H9 (cell line): ENCODE measurements at regions not wholly inside any gene's neighbourhood (a gene's known extent, or its start where the extent isn't known, plus 50 kb on each side); places are given as distances from the start of the nearest gene placed in this dataset.
"Not testable (repeated sequence)": the region's sequence is repeated elsewhere in the genome, so short reads cannot be mapped to it uniquely, and the experiment has no call there.

Experiments used
- DNase-seq: peaks from one replicate; pipeline ENCODE4 v3.0.0-alpha.2; 2017
- H2AFZ ChIP-seq: one replicate; pipeline ENCODE4 v1.6.1; 2013; ENCODE audit warnings: mild to moderate bottlenecking, low read length, control low read depth, moderate library complexity
- H2AK5ac ChIP-seq: 2 replicates; pipeline ENCODE4 v1.6.1; 2013; ENCODE audit warnings: low read length, control low read depth, mixed read lengths; ENCODE audit not compliant: insufficient read length
- H2BK120ac ChIP-seq: one replicate; pipeline ENCODE4 v1.6.1; 2013; ENCODE audit warnings: low read depth, mild to moderate bottlenecking, low read length, control low read depth, inconsistent platforms; ENCODE audit not compliant: poor library complexity, severe bottlenecking
- H2BK12ac ChIP-seq: 2 replicates; pipeline ENCODE4 v1.6.1; 2013; ENCODE audit warnings: low read length, control low read depth, mixed read lengths, low read depth; ENCODE audit not compliant: insufficient read length
- H2BK15ac ChIP-seq: 2 replicates; pipeline ENCODE4 v1.6.1; 2013; ENCODE audit warnings: low read depth, low read length, control low read depth
- H2BK20ac ChIP-seq: one replicate; pipeline ENCODE4 v1.6.1; 2013; ENCODE audit warnings: low read depth, mild to moderate bottlenecking, low read length, control low read depth, inconsistent platforms; ENCODE audit not compliant: poor library complexity, severe bottlenecking
- H2BK5ac ChIP-seq: 2 replicates; pipeline ENCODE4 v1.6.1; 2013; ENCODE audit warnings: low read length, control low read depth, mixed read lengths; ENCODE audit not compliant: insufficient read length
- H3K14ac ChIP-seq: 2 replicates; pipeline ENCODE4 v1.6.1; 2013; ENCODE audit warnings: low read length, control low read depth; ENCODE audit not compliant: insufficient read depth
- H3K18ac ChIP-seq: 2 replicates; pipeline ENCODE4 v1.6.1; 2013; ENCODE audit warnings: low read depth, mild to moderate bottlenecking, mixed read lengths, low read length, control low read depth; ENCODE audit not compliant: insufficient read length
- H3K23ac ChIP-seq: 2 replicates; pipeline ENCODE4 v1.6.1; 2013; ENCODE audit warnings: low read length, control low read depth, mixed read lengths, low read depth; ENCODE audit not compliant: insufficient read length
- H3K23me2 ChIP-seq: 2 replicates; pipeline ENCODE4 v1.6.1; 2013; ENCODE audit warnings: low read depth, mild to moderate bottlenecking, mixed read lengths, low read length, control low read depth; ENCODE audit not compliant: insufficient read length, poor library complexity, severe bottlenecking
- H3K27ac ChIP-seq: 2 replicates; pipeline ENCODE4 v1.5.1; 2013; ENCODE audit warnings: low read length, control low read depth, mixed read lengths, low read depth; ENCODE audit not compliant: insufficient read length
- H3K27me3 ChIP-seq: 2 replicates; pipeline ENCODE4 v1.6.1; 2013; ENCODE audit warnings: low read length, control low read depth, inconsistent platforms; ENCODE audit not compliant: insufficient read depth
- H3K4ac ChIP-seq: 2 replicates; pipeline ENCODE4 v1.6.1; 2013; ENCODE audit warnings: low read depth, mild to moderate bottlenecking, control low read depth, inconsistent platforms, low read length, moderate library complexity
- H3K4me1 ChIP-seq: 2 replicates; pipeline ENCODE4 v1.6.1; 2013; ENCODE audit warnings: low read length, control low read depth, inconsistent platforms; ENCODE audit not compliant: insufficient read depth
- H3K4me2 ChIP-seq: 2 replicates; pipeline ENCODE4 v1.6.1; 2013; ENCODE audit warnings: low read length, control low read depth, mixed read lengths; ENCODE audit not compliant: insufficient read length, insufficient read depth
- H3K56ac ChIP-seq: 2 replicates; pipeline ENCODE4 v1.6.1; 2013; ENCODE audit warnings: low read depth, mild to moderate bottlenecking, mixed read lengths, low read length, control low read depth; ENCODE audit not compliant: insufficient read length
- H3K79me1 ChIP-seq: 2 replicates; pipeline ENCODE4 v1.6.1; 2013; ENCODE audit warnings: low read depth, mild to moderate bottlenecking, moderate library complexity, low read length, control low read depth, inconsistent platforms; ENCODE audit not compliant: insufficient read depth, poor library complexity, severe bottlenecking
- H3K79me2 ChIP-seq: 2 replicates; pipeline ENCODE4 v1.6.1; 2013; ENCODE audit warnings: low read length, control low read depth, inconsistent platforms; ENCODE audit not compliant: insufficient read depth
- H3K9ac ChIP-seq: 2 replicates; pipeline ENCODE4 v1.6.1; 2013; ENCODE audit warnings: low read length, control low read depth, mixed read lengths; ENCODE audit not compliant: insufficient read length; ENCODE audit errors: extremely low read depth
- H3K9me3 ChIP-seq: one replicate; pipeline ENCODE4 v1.6.1; 2013; ENCODE audit warnings: low read depth, low read length, inconsistent platforms; ENCODE audit not compliant: control insufficient read depth
- H3T11ph ChIP-seq: one replicate; pipeline ENCODE4 v1.6.1; 2013; ENCODE audit warnings: mild to moderate bottlenecking, low read length, control low read depth, inconsistent platforms
- H4K20me1 ChIP-seq: one replicate; pipeline ENCODE4 v1.6.1; 2013; ENCODE audit not compliant: control insufficient read depth, insufficient read length, insufficient read depth
- H4K5ac ChIP-seq: 2 replicates; pipeline ENCODE4 v1.6.1; 2013; ENCODE audit warnings: low read depth, mild to moderate bottlenecking, mixed read lengths, low read length, control low read depth; ENCODE audit not compliant: insufficient read length
- H4K8ac ChIP-seq: replicated peaks from 2 replicates; pipeline ENCODE4 v1.6.1; 2013; ENCODE audit warnings: low read length, control low read depth, mixed read lengths, low read depth; ENCODE audit not compliant: insufficient read length
- H4K91ac ChIP-seq: 2 replicates; pipeline ENCODE4 v1.6.1; 2013; ENCODE audit warnings: low read depth, mild to moderate bottlenecking, moderate library complexity, mixed read lengths, low read length, control low read depth; ENCODE audit not compliant: insufficient read length
- H3K27ac Mint-ChIP-seq, 3 experiments: 2 replicates in 2 of 3; 3 replicates in 1 of 3; pipeline ENCODE4 v1.8.0; 2020 to 2021; ENCODE audit warnings: mixed read lengths in 3 of 3, mild to moderate bottlenecking in 1 of 3, moderate library complexity in 1 of 3
- H3K27me3 Mint-ChIP-seq: 2 replicates; pipeline ENCODE4 v1.8.0; 2021; ENCODE audit warnings: low read depth, mild to moderate bottlenecking, moderate library complexity, mixed read lengths
- H3K36me3 Mint-ChIP-seq, 3 experiments: 2 replicates in 2 of 3; 3 replicates in 1 of 3; pipeline ENCODE4 v1.8.0; 2020 to 2021; ENCODE audit warnings: low read depth in 3 of 3, mixed read lengths in 3 of 3; ENCODE audit not compliant: insufficient read depth in 1 of 3
- H3K4me1 Mint-ChIP-seq, 2 experiments: 2 replicates each; pipeline ENCODE4 v1.8.0; 2020; ENCODE audit warnings: mixed read lengths in 2 of 2
- H3K4me3 Mint-ChIP-seq, 2 experiments: 2 replicates in 1 of 2; 3 replicates in 1 of 2; pipeline ENCODE4 v1.8.0; 2020 to 2021; ENCODE audit warnings: mild to moderate bottlenecking in 2 of 2, mixed read lengths in 2 of 2, moderate library complexity in 1 of 2
- H3K9me3 Mint-ChIP-seq, 2 experiments: 2 replicates in 1 of 2; 3 replicates in 1 of 2; pipeline ENCODE4 v1.8.0; 2020; ENCODE audit warnings: mild to moderate bottlenecking in 2 of 2, mixed read lengths in 2 of 2, moderate library complexity in 1 of 2
- CTCF ChIP-seq: fragments of 200-600 bp; sonication (generic); conservative IDR thresholded peaks from 3 replicates; pipeline ENCODE4 v1.8.0; 2021; ENCODE audit warnings: antibody characterized with exemption, mild to moderate bottlenecking
- WGBS: extraction: QIAGEN DNeasy Blood & Tissue Kit; methylation state at CpG from one replicate; pipeline ENCODE4 v1.1.7; 2013; ENCODE audit warnings: missing lambda C conversion rate, low lambda C conversion rate, mixed read lengths; ENCODE audit not compliant: insufficient read length; ENCODE audit errors: extremely low coverage; 5-methylcytosine and 5-hydroxymethylcytosine counted together

GRCh38 chr1:178672434-178672833, 52.6 kb upstream of the RALGPS2 start:
- H3K27me3 Mint-ChIP-seq: no peaks in the 10 kb centered on the region
- no peak overlapping the region for H4K8ac ChIP-seq

DNA sequence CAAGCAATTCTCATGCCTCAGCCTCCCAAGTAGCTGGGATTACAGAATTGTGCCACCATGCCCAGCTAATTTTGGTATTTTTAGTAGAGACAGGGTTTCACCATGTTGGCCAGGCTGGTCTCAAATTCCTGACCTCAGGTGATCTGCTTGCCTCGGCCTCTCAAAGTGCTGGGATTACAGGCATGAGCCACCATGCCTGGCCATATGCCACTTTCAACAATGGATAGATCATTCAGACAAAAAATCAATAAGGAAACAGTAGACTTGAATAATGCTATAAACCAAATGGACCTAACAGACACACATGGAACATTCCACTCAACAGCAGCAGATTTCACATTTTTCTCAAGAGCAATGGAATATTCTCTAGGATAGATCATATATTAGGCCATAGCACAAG, 50.5 kb upstream of the RALGPS2 start:
- H3K27me3 Mint-ChIP-seq, H3K23ac ChIP-seq, H3K79me2 ChIP-seq, H3K4ac ChIP-seq, H4K91ac ChIP-seq, H4K5ac ChIP-seq, H4K8ac ChIP-seq, H2BK5ac ChIP-seq, H3K56ac ChIP-seq, H3K27me3 ChIP-seq, H3K14ac ChIP-seq, H3K4me2 ChIP-seq, H2BK12ac ChIP-seq, H3K4me1 Mint-ChIP-seq, H3K4me1 ChIP-seq, H3K9ac ChIP-seq, H3K9me3 ChIP-seq, H3K4me3 Mint-ChIP-seq, H2BK15ac ChIP-seq, H2AK5ac ChIP-seq, H3K79me1 ChIP-seq, H2BK120ac ChIP-seq, H3K23me2 ChIP-seq, H3T11ph ChIP-seq, H2BK20ac ChIP-seq, H3K18ac ChIP-seq, DNase-seq, H3K27ac ChIP-seq, H3K27ac Mint-ChIP-seq, H2AFZ ChIP-seq, H4K20me1 ChIP-seq: not testable (repeated sequence)
- H3K9me3 Mint-ChIP-seq: peaks cover 11 to 14% of the 10 kb centered on the region in 2 experiments
- H3K36me3 Mint-ChIP-seq: peaks cover 2 to 15% (median 4%) of the 10 kb centered on the region in 3 experiments; a peak in 4 of 7 replicates
- WGBS: no CpG with 5 or more reads among the region's 1 CpG

More at GRCh38 chr1:178672434-178672833, 52.6 kb upstream of the RALGPS2 start:
- no peak overlapping the region for H3K4me2 ChIP-seq
- no peaks in the 10 kb centered on the region for H4K20me1 ChIP-seq
- H4K91ac ChIP-seq: no peak overlapping the region
- H2AK5ac ChIP-seq: no peak overlapping the region
- no peak overlapping the region for H2BK20ac ChIP-seq
- H4K5ac ChIP-seq: no peak overlapping the region
- Mint-ChIP-seq H3K4me1 (no peaks in the 10 kb centered on the region), H3K27ac (no peak overlapping the region), H3K4me3 (no peak overlapping the region), H3K9me3 (peaks cover 11 to 14% of the 10 kb centered on the region in 2 experiments), H3K36me3 (peaks cover 2 to 15% (median 4%) of the 10 kb centered on the region in 3 experiments; a peak in 4 of 7 replicates)
- H3K4ac ChIP-seq: no peak overlapping the region
- no peak overlapping the region for H3K9ac ChIP-seq
- no peak overlapping the region for H3K23ac ChIP-seq
- no peaks in the 10 kb centered on the region for H3K27me3 ChIP-seq
- H2BK120ac ChIP-seq: no peak overlapping the region
- H3K23me2 ChIP-seq: no peaks in the 10 kb centered on the region
- TF ChIP-seq CTCF: no peak
- H3T11ph ChIP-seq: no peak overlapping the region
- no peak overlapping the region for H3K18ac ChIP-seq
- H3K56ac ChIP-seq: no peak overlapping the region
- no peak overlapping the region for H2BK5ac ChIP-seq
- no peaks in the 10 kb centered on the region for H3K4me1 ChIP-seq
- H2BK12ac ChIP-seq: no peak overlapping the region
- no peak overlapping the region for H3K14ac ChIP-seq
- no peaks in the 10 kb centered on the region for H3K79me2 ChIP-seq
- H2BK15ac ChIP-seq: no peak overlapping the region
- no peak overlapping the region for H2AFZ ChIP-seq
- H3K79me1 ChIP-seq: no peaks in the 10 kb centered on the region
- H3K27ac ChIP-seq: no peak overlapping the region
- DNase-seq: no peak
- no peaks in the 10 kb centered on the region for H3K9me3 ChIP-seq
